ENCODE measurements at regions not wholly inside any gene's neighbourhood (a gene's known extent, or its start where the extent isn't known, plus 50 kb on each side); places are given as distances from the start of the nearest gene placed in this dataset.

GRCh38 chr15:93219859-93220420 is 130.9 kb upstream of the RGMA start:
- TF ChIP-seq ZBTB33 (IDR thresholded peaks at IDR 0.05; ENCODE audit: borderline replicate concordance, low read depth), result no peak
- no peak for TF ChIP-seq EZH2phosphoT487 (IDR thresholded peaks at IDR 0.05; ENCODE audit: borderline replicate concordance, low read depth)
- no peak for TF ChIP-seq CTCF (IDR thresholded peaks at IDR 0.05)

Data from SK-N-SH (cell line).